HEK293 (cell line): ENCODE measurements at regions not wholly inside any gene's neighbourhood (a gene's known extent, or its start where the extent isn't known, plus 50 kb on each side); places are given as distances from the start of the nearest gene placed in this dataset.

Experiments
- ZNF776 ChIP-seq: fragments of 450-650 bp; formaldehyde crosslinking; IDR thresholded peaks from 2 replicates; pipeline ENCODE4 v1.5.0; 2017; ENCODE audit warnings: missing biosample characterization, missing genetic modification characterization, borderline replicate concordance
- TF ChIP-seq, protein P1 (sequence below): fragments of 450-650 bp; formaldehyde crosslinking; IDR thresholded peaks from 2 replicates; pipeline ENCODE4 v1.5.1; 2016; ENCODE audit warnings: missing biosample characterization, missing genetic modification characterization
- TF ChIP-seq, protein P2 (sequence below): fragments of 450-650 bp; formaldehyde crosslinking; IDR thresholded peaks from 2 replicates; pipeline ENCODE4 v1.5.1; 2017; ENCODE audit warnings: missing biosample characterization, mild to moderate bottlenecking, missing genetic modification characterization, moderate library complexity

DNA sequence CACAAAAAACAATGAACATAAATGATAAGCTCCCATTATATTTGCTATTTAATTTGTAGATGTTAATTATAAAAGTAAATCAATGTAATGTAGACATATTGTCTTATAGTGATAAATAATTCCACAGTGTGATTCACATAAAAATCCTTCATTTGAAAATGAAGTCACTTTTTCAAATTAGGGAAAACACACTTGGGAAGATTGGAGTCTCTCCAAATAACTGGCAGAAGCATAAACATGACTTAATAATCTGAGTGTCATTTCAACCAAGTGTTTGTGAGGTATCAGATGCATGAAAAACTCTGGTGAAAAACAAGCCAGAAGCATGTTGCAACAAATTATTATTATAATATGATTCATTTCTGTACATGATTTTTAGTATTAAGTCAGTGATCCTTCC is 102.2 kb downstream of the CETN3 start:
- TF ChIP-seq, protein P1, sequence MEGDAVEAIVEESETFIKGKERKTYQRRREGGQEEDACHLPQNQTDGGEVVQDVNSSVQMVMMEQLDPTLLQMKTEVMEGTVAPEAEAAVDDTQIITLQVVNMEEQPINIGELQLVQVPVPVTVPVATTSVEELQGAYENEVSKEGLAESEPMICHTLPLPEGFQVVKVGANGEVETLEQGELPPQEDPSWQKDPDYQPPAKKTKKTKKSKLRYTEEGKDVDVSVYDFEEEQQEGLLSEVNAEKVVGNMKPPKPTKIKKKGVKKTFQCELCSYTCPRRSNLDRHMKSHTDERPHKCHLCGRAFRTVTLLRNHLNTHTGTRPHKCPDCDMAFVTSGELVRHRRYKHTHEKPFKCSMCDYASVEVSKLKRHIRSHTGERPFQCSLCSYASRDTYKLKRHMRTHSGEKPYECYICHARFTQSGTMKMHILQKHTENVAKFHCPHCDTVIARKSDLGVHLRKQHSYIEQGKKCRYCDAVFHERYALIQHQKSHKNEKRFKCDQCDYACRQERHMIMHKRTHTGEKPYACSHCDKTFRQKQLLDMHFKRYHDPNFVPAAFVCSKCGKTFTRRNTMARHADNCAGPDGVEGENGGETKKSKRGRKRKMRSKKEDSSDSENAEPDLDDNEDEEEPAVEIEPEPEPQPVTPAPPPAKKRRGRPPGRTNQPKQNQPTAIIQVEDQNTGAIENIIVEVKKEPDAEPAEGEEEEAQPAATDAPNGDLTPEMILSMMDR (tag by site-specific recombination), result no peak
- TF ChIP-seq, protein P2, sequence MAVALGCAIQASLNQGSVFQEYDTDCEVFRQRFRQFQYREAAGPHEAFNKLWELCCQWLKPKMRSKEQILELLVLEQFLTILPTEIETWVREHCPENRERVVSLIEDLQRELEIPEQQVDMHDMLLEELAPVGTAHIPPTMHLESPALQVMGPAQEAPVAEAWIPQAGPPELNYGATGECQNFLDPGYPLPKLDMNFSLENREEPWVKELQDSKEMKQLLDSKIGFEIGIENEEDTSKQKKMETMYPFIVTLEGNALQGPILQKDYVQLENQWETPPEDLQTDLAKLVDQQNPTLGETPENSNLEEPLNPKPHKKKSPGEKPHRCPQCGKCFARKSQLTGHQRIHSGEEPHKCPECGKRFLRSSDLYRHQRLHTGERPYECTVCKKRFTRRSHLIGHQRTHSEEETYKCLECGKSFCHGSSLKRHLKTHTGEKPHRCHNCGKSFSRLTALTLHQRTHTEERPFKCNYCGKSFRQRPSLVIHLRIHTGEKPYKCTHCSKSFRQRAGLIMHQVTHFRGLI (tag by site-specific recombination), result no peak
- TF ChIP-seq ZNF776 (tag by site-specific recombination), result no peak
